HepG2 (cell line): ENCODE measurements at regions not wholly inside any gene's neighbourhood (a gene's known extent, or its start where the extent isn't known, plus 50 kb on each side); places are given as distances from the start of the nearest gene placed in this dataset.

ENCODE experiments used
- ATAC-seq: fragments of 200-7000 bp; cut with Tn5 transposase; 3 replicates; pipeline ENCODE4 v1.9.1; 2020; ENCODE audit warnings: mild to moderate bottlenecking, moderate library complexity
- BruUV-seq: library from RNA; stranded (reverse); fragments of 400-500 nt; replicated peaks from 2 replicates; lab custom pipeline; 2021; lab: Mats Ljungman, UMichigan
- CTCF ChIA-PET: fragments of 300-600 bp; formaldehyde crosslinking; extraction: SDS; loops from one replicate; lab custom pipeline; 2021; ENCODE audit warnings: low total read pairs, inconsistent platforms, low intra/inter-chr PET ratio; lab: Yijun Ruan, JAX
- POLR2A ChIA-PET: fragments of 350-600 bp; sonication (Branson Sonifier 250); formaldehyde crosslinking; loops from one replicate; lab custom pipeline; 2020; ENCODE audit warnings: antibody characterized with exemption, inconsistent platforms; lab: Yijun Ruan, JAX
- DNase-seq: peaks from one replicate; pipeline ENCODE4 v3.0.0-alpha.2; 2015; ENCODE audit warnings: low spot score
- FAIRE-seq: peaks from 3 replicates; lab custom pipeline; 2011; peaks lifted over from hg19 to GRCh38; lab: Jason Lieb, UNC
- H2AFZ ChIP-seq: one replicate; pipeline ENCODE4 v1.6.1; 2011; ENCODE audit warnings: low read length, inconsistent platforms
- H3K27ac ChIP-seq: fragments of 300-600 bp; 3 replicates; pipeline ENCODE4 v1.8.0; 2011; ENCODE audit warnings: mixed run types, mild to moderate bottlenecking, mixed read lengths, low read length, inconsistent platforms; ENCODE audit not compliant: insufficient read depth; ENCODE audit errors: extremely low read length
- H3K27me3 ChIP-seq, 2 experiments: fragments of 200-600 bp in 1 of 2; 2 replicates in 1 of 2; 3 replicates in 1 of 2; pipeline versions ENCODE4 v1.6.0 to v1.8.0; 2011; ENCODE audit warnings: low read length in 2 of 2, mild to moderate bottlenecking in 2 of 2, moderate library complexity in 2 of 2, inconsistent platforms in 1 of 2; ENCODE audit not compliant: insufficient read depth in 2 of 2, control insufficient read depth in 1 of 2
- H3K36me3 ChIP-seq, 2 experiments: fragments of 200-600 bp in 1 of 2; replicated peaks in 1 of 2; 2 replicates in 1 of 2; 3 replicates in 1 of 2; pipeline versions ENCODE4 v1.5.1 to v1.8.0; 2011; ENCODE audit warnings: low read length in 2 of 2, inconsistent platforms in 1 of 2; ENCODE audit not compliant: insufficient read depth in 2 of 2, control insufficient read depth in 1 of 2
- H3K4me1 ChIP-seq: 2 replicates; pipeline ENCODE4 v1.5.1; 2012; ENCODE audit warnings: low read length, inconsistent platforms; ENCODE audit not compliant: insufficient read depth
- H3K4me2 ChIP-seq: 2 replicates; pipeline ENCODE4 v1.6.0; 2011; ENCODE audit warnings: low read depth, low read length, inconsistent platforms
- H3K4me3 ChIP-seq, 3 experiments: fragments of 200-600 bp in 1 of 3; sonication (generic), shearing (Covaris generic) in 1 of 3; replicated peaks in 1 of 3; 2 replicates each; pipeline ENCODE4 v1.5.1; 2011 to 2016; ENCODE audit warnings: low read length in 3 of 3, inconsistent platforms in 2 of 3, low read depth in 2 of 3, mild to moderate bottlenecking in 2 of 3, control low read depth in 1 of 3, mixed read lengths in 1 of 3; ENCODE audit not compliant: insufficient read depth in 1 of 3
- H3K79me2 ChIP-seq: one replicate; pipeline ENCODE4 v1.6.1; 2011; ENCODE audit warnings: low read length, inconsistent platforms; ENCODE audit not compliant: insufficient read depth
- H3K9ac ChIP-seq: 2 replicates; pipeline ENCODE4 v1.6.0; 2011; ENCODE audit warnings: mild to moderate bottlenecking, low read depth, low read length, inconsistent platforms; ENCODE audit not compliant: insufficient read depth
- H3K9me3 ChIP-seq: 2 replicates; pipeline ENCODE4 v1.5.1; 2012; ENCODE audit warnings: mild to moderate bottlenecking, low read length
- H4K20me1 ChIP-seq: 2 replicates; pipeline ENCODE4 v1.6.0; 2011; ENCODE audit warnings: inconsistent platforms, mild to moderate bottlenecking, low read length, moderate library complexity; ENCODE audit not compliant: insufficient read depth
- AGO1 ChIP-seq: fragments of 200-400 bp; formaldehyde crosslinking; IDR thresholded peaks from 2 replicates; pipeline ENCODE4 v1.6.1; 2017; ENCODE audit warnings: mild to moderate bottlenecking, low read depth, low read length, moderate library complexity; ENCODE audit not compliant: poor library complexity, severe bottlenecking
- CEBPB ChIP-seq: IDR thresholded peaks from 2 replicates; pipeline ENCODE4 v1.6.1; 2011; ENCODE audit warnings: low read depth, low read length, improper control_type of control experiment, borderline replicate concordance
- CEBPG ChIP-seq: IDR thresholded peaks from 2 replicates; pipeline ENCODE4 v1.6.1; 2016
- IRX3 ChIP-seq: sonication (generic); formaldehyde crosslinking; IDR thresholded peaks from 2 replicates; pipeline ENCODE4 v1.8.1; 2023; ENCODE audit warnings: mild to moderate bottlenecking, low read depth, missing genetic modification reagents, borderline replicate concordance
- JUN ChIP-seq: sonication (generic); formaldehyde crosslinking; IDR thresholded peaks from 2 replicates; pipeline ENCODE4 v1.4.0; 2020; ENCODE audit warnings: mild to moderate bottlenecking, missing genetic modification reagents
- SPEN ChIP-seq: sonication (generic); formaldehyde crosslinking; IDR thresholded peaks from 2 replicates; pipeline ENCODE4 v1.5.1; 2020; ENCODE audit warnings: low read depth, mild to moderate bottlenecking, missing genetic modification reagents
- TBX2 ChIP-seq: sonication (generic); formaldehyde crosslinking; IDR thresholded peaks from 2 replicates; pipeline ENCODE4 v1.5.0; 2020; ENCODE audit warnings: missing genetic modification reagents, mild to moderate bottlenecking, borderline replicate concordance
- ZKSCAN1 ChIP-seq: fragments of 150-350 bp; IDR thresholded peaks from 2 replicates; pipeline ENCODE4 v1.6.1; 2014; ENCODE audit warnings: low read length
- ZNF432 ChIP-seq: sonication (generic); formaldehyde crosslinking; IDR thresholded peaks from 2 replicates; pipeline ENCODE4 v1.5.0; 2020; ENCODE audit warnings: missing genetic modification reagents, mild to moderate bottlenecking, borderline replicate concordance
- ZNF605 ChIP-seq: sonication (generic); formaldehyde crosslinking; IDR thresholded peaks from 2 replicates; pipeline ENCODE4 v1.8.0; 2022; ENCODE audit warnings: mild to moderate bottlenecking, missing genetic modification reagents
- ZNF619 ChIP-seq: sonication (generic); formaldehyde crosslinking; IDR thresholded peaks from 2 replicates; pipeline ENCODE4 v1.4.0; 2020; ENCODE audit warnings: mild to moderate bottlenecking, missing genetic modification reagents
- ZNF674 ChIP-seq: sonication (generic); formaldehyde crosslinking; IDR thresholded peaks from 2 replicates; pipeline ENCODE4 v1.5.0; 2020; ENCODE audit warnings: low read depth, mild to moderate bottlenecking, missing genetic modification reagents
- ZNF788 ChIP-seq: sonication (generic); formaldehyde crosslinking; IDR thresholded peaks from 2 replicates; pipeline ENCODE4 v1.5.0; 2020; ENCODE audit warnings: mild to moderate bottlenecking, missing genetic modification reagents, borderline replicate concordance
- ZNF850 ChIP-seq: sonication (generic); formaldehyde crosslinking; conservative IDR thresholded peaks from 2 replicates; pipeline ENCODE4 v1.9.0; 2021; ENCODE audit warnings: mild to moderate bottlenecking, missing genetic modification reagents
- ZSCAN9 ChIP-seq: IDR thresholded peaks from 2 replicates; pipeline ENCODE4 v1.6.1; 2016; ENCODE audit warnings: borderline replicate concordance
- WGBS: methylation state at CpG from one replicate; pipeline ENCODE4 v1.1.6; 2017; ENCODE audit warnings: low lambda C conversion rate; 5-methylcytosine and 5-hydroxymethylcytosine counted together
- in situ Hi-C: cut with HindIII; loops from 2 replicates; pipeline ENCODE4 v1.10.0; 2017; ENCODE audit warnings: low pct_unique_long_range_greater_than_20kb; ENCODE audit not compliant: extremely low pct_ligation_motif_present
- intact Hi-C: fragments of 100-400 bp; cut with micrococcal nuclease; formaldehyde crosslinking; loops from one replicate; pipeline ENCODE4 v1.10.0; 2022; ENCODE audit not compliant: unreplicated experiment
- TF ChIP-seq, protein P1 (sequence below): IDR thresholded peaks from 2 replicates; pipeline ENCODE4 v1.6.1; 2012; ENCODE audit warnings: inconsistent platforms
- TF ChIP-seq, protein P2 (sequence below): sonication (generic); formaldehyde crosslinking; conservative IDR thresholded peaks from 2 replicates; pipeline ENCODE4 v1.8.1; 2023; ENCODE audit warnings: missing genetic modification reagents
- TF ChIP-seq, protein P3 (sequence below), 2 experiments: fragments of 450-650 bp in 1 of 2; sonication (generic) in 1 of 2; formaldehyde crosslinking; IDR thresholded peaks; 2 replicates each; pipeline versions ENCODE4 v1.5.0 to v1.8.0; 2020 to 2022; ENCODE audit warnings: mild to moderate bottlenecking in 1 of 2, missing genetic modification reagents in 1 of 2

DNA sequence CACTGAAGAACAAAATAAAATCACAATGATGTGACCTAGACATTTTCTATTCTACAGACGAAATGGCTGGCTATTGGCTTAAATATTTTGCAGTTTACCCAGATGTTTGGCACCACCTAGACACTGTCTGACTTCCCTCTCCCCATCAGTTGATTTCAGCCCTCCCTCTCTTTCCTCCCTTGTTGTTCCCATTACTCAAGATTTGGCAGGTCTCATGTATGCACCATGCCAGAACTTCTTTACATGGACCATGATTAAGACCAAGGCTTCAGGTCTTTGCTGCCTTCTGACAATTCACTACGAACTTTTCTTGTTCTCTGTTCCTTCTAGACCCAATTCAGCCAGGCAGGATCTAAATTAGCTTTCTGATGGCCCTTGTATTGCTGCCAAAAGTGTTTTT, 66.6 kb upstream of the GDNF start (continued):
- TF ChIP-seq ZKSCAN1, result no peak
- no peak for TF ChIP-seq TBX2
- no peak for TF ChIP-seq ZNF605 (CRISPR knock-in tag)
- TF ChIP-seq ZSCAN9, result no peak
- no peak for TF ChIP-seq ZNF850 (CRISPR knock-in tag)
- TF ChIP-seq, protein P1, sequence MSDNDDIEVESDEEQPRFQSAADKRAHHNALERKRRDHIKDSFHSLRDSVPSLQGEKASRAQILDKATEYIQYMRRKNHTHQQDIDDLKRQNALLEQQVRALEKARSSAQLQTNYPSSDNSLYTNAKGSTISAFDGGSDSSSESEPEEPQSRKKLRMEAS, result no peak

DNA sequence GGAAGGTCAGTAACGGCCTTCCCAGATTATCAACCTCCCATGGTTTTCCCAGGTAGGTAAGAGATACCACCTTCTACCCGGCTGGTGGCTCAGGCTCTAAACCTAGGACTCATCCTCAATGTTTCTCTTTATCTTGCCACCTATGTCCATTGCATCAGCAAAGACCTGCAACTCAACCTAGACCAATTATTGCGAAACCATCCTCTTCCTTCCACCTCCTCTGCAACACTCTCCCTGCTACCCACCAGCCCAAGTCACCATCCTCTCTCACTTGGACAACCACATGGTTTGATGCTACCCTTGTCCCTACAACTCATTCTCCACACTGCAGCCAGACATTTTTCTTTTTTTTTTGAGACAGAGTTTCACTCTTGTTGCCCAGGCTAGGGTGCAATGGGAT, 65.4 kb upstream of the GDNF start:
- FAIRE-seq, result no peak
- no peak for TF ChIP-seq ZNF619 (CRISPR knock-in tag)
- TF ChIP-seq, protein P2, sequence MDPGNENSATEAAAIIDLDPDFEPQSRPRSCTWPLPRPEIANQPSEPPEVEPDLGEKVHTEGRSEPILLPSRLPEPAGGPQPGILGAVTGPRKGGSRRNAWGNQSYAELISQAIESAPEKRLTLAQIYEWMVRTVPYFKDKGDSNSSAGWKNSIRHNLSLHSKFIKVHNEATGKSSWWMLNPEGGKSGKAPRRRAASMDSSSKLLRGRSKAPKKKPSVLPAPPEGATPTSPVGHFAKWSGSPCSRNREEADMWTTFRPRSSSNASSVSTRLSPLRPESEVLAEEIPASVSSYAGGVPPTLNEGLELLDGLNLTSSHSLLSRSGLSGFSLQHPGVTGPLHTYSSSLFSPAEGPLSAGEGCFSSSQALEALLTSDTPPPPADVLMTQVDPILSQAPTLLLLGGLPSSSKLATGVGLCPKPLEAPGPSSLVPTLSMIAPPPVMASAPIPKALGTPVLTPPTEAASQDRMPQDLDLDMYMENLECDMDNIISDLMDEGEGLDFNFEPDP (CRISPR knock-in tag), result no peak
- TF ChIP-seq ZNF432 (CRISPR knock-in tag), result no peak
- no peak for TF ChIP-seq ZNF674 (CRISPR knock-in tag)
- TF ChIP-seq AGO1, result no peak
- TF ChIP-seq ZNF788, result no peak
- TF ChIP-seq JUN (CRISPR knock-in tag), result no peak
- TF ChIP-seq CEBPB, result peak; percentile 92
- peak; percentile 57; the same call in 1 of the 2 replicates for TF ChIP-seq CEBPG (CRISPR knock-in tag)
- TF ChIP-seq IRX3, result no peak
- TF ChIP-seq, protein P3, sequence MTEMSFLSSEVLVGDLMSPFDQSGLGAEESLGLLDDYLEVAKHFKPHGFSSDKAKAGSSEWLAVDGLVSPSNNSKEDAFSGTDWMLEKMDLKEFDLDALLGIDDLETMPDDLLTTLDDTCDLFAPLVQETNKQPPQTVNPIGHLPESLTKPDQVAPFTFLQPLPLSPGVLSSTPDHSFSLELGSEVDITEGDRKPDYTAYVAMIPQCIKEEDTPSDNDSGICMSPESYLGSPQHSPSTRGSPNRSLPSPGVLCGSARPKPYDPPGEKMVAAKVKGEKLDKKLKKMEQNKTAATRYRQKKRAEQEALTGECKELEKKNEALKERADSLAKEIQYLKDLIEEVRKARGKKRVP (CRISPR knock-in tag; IDR thresholded peaks at IDR 0.05), result peak in 1 of 2 experiments; percentile 46; a peak in 1 of 4 replicates
- TF ChIP-seq SPEN (CRISPR knock-in tag), result no peak
- TF ChIP-seq, all 625 proteins: peak for 3
- ATAC-seq (no peak), DNase-seq (no peak)
- no peaks in the 10 kb centered on the region for H3K9me3 ChIP-seq
- no peaks in the 10 kb centered on the region for H3K4me1 ChIP-seq
- H3K4me3 ChIP-seq, result no peak overlapping the region
- H3K27ac ChIP-seq, result no peak overlapping the region
- peaks cover 0 to 6% of the 10 kb centered on the region in 2 experiments; a peak in 1 of 5 replicates for H3K27me3 ChIP-seq
- H4K20me1 ChIP-seq, result no peaks in the 10 kb centered on the region
- intact Hi-C loops (no loop called here), in situ Hi-C loops (no loop called here)
- H2AFZ ChIP-seq, result no peak overlapping the region
- no peaks in the 10 kb centered on the region for H3K36me3 ChIP-seq
- CTCF ChIA-PET, result no interaction called here
- no peak overlapping the region for H3K4me2 ChIP-seq
- POLR2A ChIA-PET, result no interaction called here
- no TSS peak for BruUV-seq
- H3K79me2 ChIP-seq, result no peaks in the 10 kb centered on the region
- no peak overlapping the region for H3K9ac ChIP-seq
- 22% methylated on average over 3 of the region's 3 CpGs for WGBS
